Neuronal stem cell (in vitro differentiated cells): ENCODE measurements at regions not wholly inside any gene's neighbourhood (a gene's known extent, or its start where the extent isn't known, plus 50 kb on each side); places are given as distances from the start of the nearest gene placed in this dataset.
"Not testable (repeated sequence)": the region's sequence is repeated elsewhere in the genome, so short reads cannot be mapped to it uniquely, and the experiment has no call there.

Experiments used
- DNase-seq: peaks from one replicate; pipeline ENCODE4 v3.0.0-alpha.2; 2013; ENCODE audit warnings: low spot score
- H2AFZ ChIP-seq: one replicate; pipeline ENCODE4 v1.6.1; 2013; ENCODE audit warnings: mild to moderate bottlenecking, low read length, inconsistent platforms
- H2AK5ac ChIP-seq: 2 replicates; pipeline ENCODE4 v1.6.1; 2013; ENCODE audit warnings: low read depth, mild to moderate bottlenecking, inconsistent platforms, low read length, moderate library complexity, mixed read lengths
- H2BK120ac ChIP-seq: 2 replicates; pipeline ENCODE4 v1.6.1; 2013; ENCODE audit warnings: low read depth, mild to moderate bottlenecking, inconsistent platforms, low read length, moderate library complexity, mixed read lengths
- H2BK12ac ChIP-seq: one replicate; pipeline ENCODE4 v1.6.1; 2013; ENCODE audit warnings: low read length, inconsistent platforms
- H2BK15ac ChIP-seq: 2 replicates; pipeline ENCODE4 v1.6.1; 2013; ENCODE audit warnings: mild to moderate bottlenecking, low read length, inconsistent platforms, mixed read lengths
- H2BK5ac ChIP-seq: one replicate; pipeline ENCODE4 v1.6.1; 2013; ENCODE audit warnings: inconsistent platforms, mild to moderate bottlenecking, low read length, moderate library complexity
- H3K14ac ChIP-seq: one replicate; pipeline ENCODE4 v1.6.1; 2013; ENCODE audit warnings: low read length, inconsistent platforms
- H3K18ac ChIP-seq: 2 replicates; pipeline ENCODE4 v1.6.1; 2013; ENCODE audit warnings: low read length, inconsistent platforms
- H3K23ac ChIP-seq: 2 replicates; pipeline ENCODE4 v1.6.1; 2013; ENCODE audit warnings: low read depth, mild to moderate bottlenecking, mixed read lengths, low read length, inconsistent platforms; ENCODE audit not compliant: poor library complexity
- H3K27ac ChIP-seq: replicated peaks from 3 replicates; pipeline ENCODE4 v1.5.1; 2013; ENCODE audit warnings: low read length, inconsistent platforms
- H3K27me3 ChIP-seq, 3 experiments: 2 replicates each; pipeline ENCODE4 v1.6.1; 2013; ENCODE audit warnings: low read length in 3 of 3, mild to moderate bottlenecking in 2 of 3, inconsistent platforms in 1 of 3, low read depth in 1 of 3, mixed read lengths in 1 of 3, moderate library complexity in 1 of 3; ENCODE audit not compliant: control insufficient read depth in 3 of 3, insufficient read depth in 3 of 3
- H3K36me3 ChIP-seq, 2 donors: replicated peaks in 1 of 2; 2 replicates each; pipeline ENCODE4 v1.6.1; 2013; ENCODE audit warnings: low read length in 2 of 2; ENCODE audit not compliant: control insufficient read depth in 2 of 2, insufficient read depth in 2 of 2
- H3K4ac ChIP-seq: 2 replicates; pipeline ENCODE4 v1.6.1; 2013; ENCODE audit warnings: inconsistent platforms, mild to moderate bottlenecking, low read length, moderate library complexity
- H3K4me1 ChIP-seq, 2 donors: 1 replicate in 1 of 2; 2 replicates in 1 of 2; pipeline ENCODE4 v1.6.1; 2013; ENCODE audit warnings: low read length in 2 of 2, low read depth in 1 of 2; ENCODE audit not compliant: control insufficient read depth in 2 of 2, insufficient read depth in 1 of 2
- H3K4me2 ChIP-seq: one replicate; pipeline ENCODE4 v1.6.1; 2013; ENCODE audit warnings: mild to moderate bottlenecking, low read length, inconsistent platforms; ENCODE audit not compliant: insufficient read depth, poor library complexity, severe bottlenecking
- H3K4me3 ChIP-seq, 2 donors: 2 replicates each; pipeline ENCODE4 v1.5.1; 2013; ENCODE audit warnings: low read length in 2 of 2, mild to moderate bottlenecking in 2 of 2, inconsistent platforms in 1 of 2, moderate library complexity in 1 of 2
- H3K79me1 ChIP-seq: one replicate; pipeline ENCODE4 v1.6.1; 2013; ENCODE audit warnings: low read depth, mild to moderate bottlenecking, inconsistent platforms, low read length, moderate library complexity
- H3K9ac ChIP-seq: one replicate; pipeline ENCODE4 v1.6.1; 2013; ENCODE audit warnings: mild to moderate bottlenecking, low read depth, low read length, inconsistent platforms; ENCODE audit not compliant: poor library complexity
- H3K9me3 ChIP-seq, 2 donors: replicated peaks in 1 of 2; 2 replicates each; pipeline versions ENCODE3 to v1.6.1; 2013; ENCODE audit warnings: low read length in 2 of 2, mild to moderate bottlenecking in 2 of 2, inconsistent platforms in 1 of 2, low read depth in 1 of 2, mixed read lengths in 1 of 2, moderate library complexity in 1 of 2; ENCODE audit not compliant: control insufficient read depth in 2 of 2, insufficient read depth in 1 of 2
- H4K8ac ChIP-seq: one replicate; pipeline ENCODE4 v1.6.1; 2013; ENCODE audit warnings: low read depth, mild to moderate bottlenecking, inconsistent platforms, low read length, moderate library complexity
- H4K91ac ChIP-seq: one replicate; pipeline ENCODE4 v1.6.1; 2013; ENCODE audit warnings: low read length, low read depth, mild to moderate bottlenecking, inconsistent platforms; ENCODE audit not compliant: poor library complexity
- WGBS, 2 donors: extraction: QIAGEN DNeasy Blood & Tissue Kit; methylation state at CpG; one replicate each; pipeline ENCODE4 v1.1.7; 2013; ENCODE audit warnings: missing lambda C conversion rate in 2 of 2, mixed read lengths in 1 of 2; ENCODE audit not compliant: insufficient read length in 2 of 2, insufficient replicate concordance in 1 of 2; ENCODE audit errors: extremely low coverage in 2 of 2; 5-methylcytosine and 5-hydroxymethylcytosine counted together

DNA sequence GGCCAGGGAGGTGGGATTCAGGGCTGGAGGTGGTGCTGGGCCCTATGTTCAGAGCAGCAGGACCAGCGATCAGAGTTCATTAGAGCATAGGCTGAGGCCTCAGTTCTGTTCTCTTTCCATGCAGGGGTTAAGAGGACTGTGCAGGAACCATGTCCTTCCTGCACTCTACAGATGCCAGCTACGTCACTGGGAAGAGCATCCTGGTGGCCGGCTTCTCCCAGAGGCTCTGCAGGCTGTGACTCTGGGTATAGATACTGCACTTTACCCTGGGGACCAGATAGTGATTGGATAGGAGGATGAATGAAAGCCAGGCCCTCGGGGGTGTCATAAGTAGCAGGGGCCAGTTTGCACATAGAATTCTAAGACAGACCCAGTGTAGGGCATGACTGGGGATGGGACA, 92.6 kb downstream of the DHRS2 start:
- Histone ChIP-seq H4K91ac (no peak overlapping the region), H2BK12ac (no peak overlapping the region), H3K4me2 (no peak overlapping the region), H3K9me3 (no peaks in the 10 kb centered on the region), H3K18ac (no peak overlapping the region), H3K4me3 (no peak overlapping the region), H2AFZ (no peak overlapping the region), H2AK5ac (no peak overlapping the region), H3K9ac (no peak overlapping the region), H4K8ac (no peak overlapping the region), H3K23ac (no peak overlapping the region), H3K27me3 (peaks cover 0 to 9% (median 0%) of the 10 kb centered on the region in 3 experiments), H2BK5ac (no peak overlapping the region), H3K27ac (no peak overlapping the region), H3K79me1 (no peaks in the 10 kb centered on the region), H3K4me1 (no peaks in the 10 kb centered on the region), H3K36me3 (no peaks in the 10 kb centered on the region), H2BK15ac (no peak overlapping the region), H3K4ac (no peak overlapping the region), H3K14ac (no peak overlapping the region), H2BK120ac (no peak overlapping the region)
- WGBS, 2 donors, result no CpG with 5 or more reads among the region's 4 CpGs
- no peak for DNase-seq

DNA sequence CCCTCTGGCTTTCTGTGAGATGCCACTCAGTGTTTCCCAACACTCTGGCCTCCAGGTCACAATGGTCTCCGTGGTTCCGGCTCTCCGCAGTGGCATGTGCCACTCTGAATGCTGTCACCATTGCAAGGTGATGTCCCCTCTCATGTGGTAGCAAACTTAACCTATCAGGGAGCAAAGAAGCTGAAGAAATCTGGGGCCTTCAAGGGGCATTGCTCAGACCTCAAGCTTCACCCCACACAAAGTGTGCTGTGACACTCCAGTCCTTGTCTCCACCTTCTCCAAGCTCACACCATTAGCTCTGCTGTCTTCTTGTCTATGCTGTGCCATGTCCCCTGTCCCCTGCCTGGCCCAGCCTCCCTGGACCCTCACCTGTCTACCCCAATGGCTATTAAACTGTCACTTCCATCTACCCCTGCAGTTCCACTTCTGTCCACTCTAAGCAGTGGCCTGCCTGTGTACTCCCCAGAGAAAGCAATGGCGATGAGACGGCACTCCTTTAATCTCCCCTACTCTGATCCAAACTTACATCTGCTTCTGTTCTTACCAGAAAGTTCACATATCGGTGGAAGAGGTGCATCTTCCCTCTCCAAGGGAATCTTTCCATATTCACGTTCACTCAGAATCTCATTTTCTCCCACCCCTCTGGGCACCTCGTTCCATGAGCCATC, 93.7 kb downstream of the DHRS2 start:
- Histone ChIP-seq H2BK5ac (no peak overlapping the region), H2BK120ac (no peak overlapping the region), H3K9me3 (peaks cover 0 to 1% of the 10 kb centered on the region in 2 donors), H4K8ac (no peak overlapping the region), H3K27me3 (peaks cover 0 to 7% (median 0%) of the 10 kb centered on the region in 3 experiments), H3K9ac (no peak overlapping the region), H3K4ac (no peak overlapping the region), H3K14ac (no peak overlapping the region), H2AFZ (no peak overlapping the region), H2AK5ac (no peak overlapping the region), H4K91ac (no peak overlapping the region), H3K4me1 (no peaks in the 10 kb centered on the region), H3K27ac (no peak overlapping the region), H3K18ac (no peak overlapping the region), H2BK12ac (no peak overlapping the region), H2BK15ac (no peak overlapping the region), H3K36me3 (no peaks in the 10 kb centered on the region), H3K4me3 (no peak overlapping the region), H3K79me1 (no peaks in the 10 kb centered on the region), H3K23ac (no peak overlapping the region), H3K4me2 (no peak overlapping the region)
- no CpG with 5 or more reads among the region's 8 CpGs for WGBS, 2 donors
- no peak for DNase-seq

DNA sequence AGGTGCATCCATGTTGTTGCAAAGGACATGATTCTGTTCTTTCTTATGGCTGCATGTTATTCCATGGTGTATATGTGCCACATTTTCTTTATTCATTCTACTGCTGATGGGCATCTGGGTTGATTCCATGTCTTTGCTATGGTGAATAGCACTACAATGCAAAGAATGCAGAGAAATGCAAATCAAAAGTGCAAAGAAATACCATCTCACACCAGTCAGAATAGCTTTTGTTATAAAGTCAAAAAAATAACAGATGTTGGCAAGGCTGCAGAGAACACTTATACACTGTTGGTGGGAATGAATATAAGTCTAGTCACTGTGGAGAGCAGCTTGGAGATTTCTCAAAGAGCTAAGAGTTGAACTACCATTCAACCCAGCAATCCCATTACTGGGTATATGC, 99.2 kb downstream of the DHRS2 start:
- no peak overlapping the region for H2AK5ac ChIP-seq
- H3K9me3 ChIP-seq, result peaks cover 0 to 1% of the 10 kb centered on the region in 2 donors
- H3K9ac ChIP-seq, result no peak overlapping the region
- no peaks in the 10 kb centered on the region for H3K4me1 ChIP-seq
- H3K14ac ChIP-seq, result no peak overlapping the region
- no peak overlapping the region for H3K23ac ChIP-seq
- no peak overlapping the region for H2BK120ac ChIP-seq
- no peak overlapping the region for H4K8ac ChIP-seq
- H3K4me3 ChIP-seq, result no peak overlapping the region
- no peak overlapping the region for H2BK12ac ChIP-seq
- no peak overlapping the region for H3K4ac ChIP-seq
- no peak overlapping the region for H2BK15ac ChIP-seq
- DNase-seq, result no peak
- no peaks in the 10 kb centered on the region for H3K36me3 ChIP-seq
- no peak overlapping the region for H3K18ac ChIP-seq
- no peak overlapping the region for H4K91ac ChIP-seq
- H3K27ac ChIP-seq, result no peak overlapping the region
- no peaks in the 10 kb centered on the region for H3K27me3 ChIP-seq
- no peak overlapping the region for H3K4me2 ChIP-seq
- no peak overlapping the region for H2BK5ac ChIP-seq
- no peak overlapping the region for H2AFZ ChIP-seq
- no peaks in the 10 kb centered on the region for H3K79me1 ChIP-seq

DNA sequence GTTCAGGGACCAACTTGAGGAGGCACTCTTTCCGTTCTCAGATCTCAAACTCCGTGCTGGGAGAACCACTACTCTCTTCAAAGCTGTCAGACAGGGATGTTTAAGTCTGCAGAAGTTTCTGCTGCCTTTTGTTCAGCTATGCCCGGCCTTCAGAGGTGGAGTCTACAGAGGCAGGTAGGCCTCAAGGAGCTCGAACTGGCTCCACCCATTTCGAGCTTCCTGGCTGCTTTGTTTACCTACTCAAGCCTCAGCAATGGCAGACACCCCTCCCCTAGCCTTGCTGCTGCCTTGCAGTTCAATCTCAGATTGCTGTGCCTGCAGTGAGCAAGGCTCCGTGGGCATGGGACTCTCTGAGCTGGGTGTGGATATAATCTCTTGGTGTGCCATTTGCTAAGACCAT, 108.2 kb downstream of the DHRS2 start:
- H3K27ac ChIP-seq, H3K4me1 ChIP-seq, H3K14ac ChIP-seq, H4K8ac ChIP-seq, H2BK120ac ChIP-seq, H3K23ac ChIP-seq, H3K18ac ChIP-seq, H3K9me3 ChIP-seq, H4K91ac ChIP-seq, H3K4ac ChIP-seq, H3K79me1 ChIP-seq, H2AFZ ChIP-seq, H2BK12ac ChIP-seq, H3K36me3 ChIP-seq, DNase-seq, H3K4me2 ChIP-seq, H2AK5ac ChIP-seq, H2BK15ac ChIP-seq, H2BK5ac ChIP-seq, H3K4me3 ChIP-seq, H3K9ac ChIP-seq, H3K27me3 ChIP-seq: not testable (repeated sequence)
- no CpG with 5 or more reads among the region's 6 CpGs for whole genome bisulfite sequencing, 2 donors
